Peyer's patch (tissue), 4 donors: ENCODE measurements at regions not wholly inside any gene's neighbourhood (a gene's known extent, or its start where the extent isn't known, plus 50 kb on each side); places are given as distances from the start of the nearest gene placed in this dataset.

Source experiments
- DNase-seq, 3 donors: peaks; one replicate each; pipeline ENCODE4 v3.0.0-alpha.2; 2017 to 2019
- H3K27ac ChIP-seq, 4 donors: fragments of 200-600 bp; sonication (generic); one replicate each; pipeline ENCODE4 v1.5.1; 2016 to 2019
- H3K27me3 ChIP-seq, 2 donors: fragments of 200-600 bp; sonication (generic); one replicate each; pipeline ENCODE4 v1.5.1; 2019
- H3K36me3 ChIP-seq, 3 donors: fragments of 200-600 bp; sonication (generic); one replicate each; pipeline ENCODE4 v1.5.1; 2016 to 2019
- H3K4me1 ChIP-seq, 4 donors: fragments of 200-600 bp; sonication (generic); one replicate each; pipeline ENCODE4 v1.5.1; 2016 to 2019
- H3K4me3 ChIP-seq, 4 donors: fragments of 200-600 bp; sonication (generic); 1 replicate in 3 of 4; 2 replicates in 1 of 4; pipeline ENCODE4 v1.5.1; 2016 to 2019; ENCODE audit warnings: mild to moderate bottlenecking in 1 of 4
- H3K9me3 ChIP-seq, 4 donors: fragments of 200-600 bp; sonication (generic); one replicate each; pipeline ENCODE4 v1.5.1; 2016 to 2019; ENCODE audit warnings: mild to moderate bottlenecking in 1 of 4
- POLR2A ChIP-seq, 2 donors: fragments of 450-650 bp; IDR thresholded peaks; one replicate each; pipeline ENCODE4 v1.5.1; 2017; ENCODE audit warnings: antibody characterized with exemption in 2 of 2, mild to moderate bottlenecking in 2 of 2, moderate library complexity in 2 of 2
- TF ChIP-seq, protein P1 (sequence below), 6 experiments: fragments of 450-650 bp in 4 of 6; fragments of 200-600 bp in 2 of 6; sonication (generic) in 1 of 6; IDR thresholded peaks; one replicate each; pipeline ENCODE4 v1.5.1; 2017 to 2019; ENCODE audit warnings: antibody characterized with exemption in 6 of 6, mild to moderate bottlenecking in 3 of 6, moderate library complexity in 1 of 6

DNA sequence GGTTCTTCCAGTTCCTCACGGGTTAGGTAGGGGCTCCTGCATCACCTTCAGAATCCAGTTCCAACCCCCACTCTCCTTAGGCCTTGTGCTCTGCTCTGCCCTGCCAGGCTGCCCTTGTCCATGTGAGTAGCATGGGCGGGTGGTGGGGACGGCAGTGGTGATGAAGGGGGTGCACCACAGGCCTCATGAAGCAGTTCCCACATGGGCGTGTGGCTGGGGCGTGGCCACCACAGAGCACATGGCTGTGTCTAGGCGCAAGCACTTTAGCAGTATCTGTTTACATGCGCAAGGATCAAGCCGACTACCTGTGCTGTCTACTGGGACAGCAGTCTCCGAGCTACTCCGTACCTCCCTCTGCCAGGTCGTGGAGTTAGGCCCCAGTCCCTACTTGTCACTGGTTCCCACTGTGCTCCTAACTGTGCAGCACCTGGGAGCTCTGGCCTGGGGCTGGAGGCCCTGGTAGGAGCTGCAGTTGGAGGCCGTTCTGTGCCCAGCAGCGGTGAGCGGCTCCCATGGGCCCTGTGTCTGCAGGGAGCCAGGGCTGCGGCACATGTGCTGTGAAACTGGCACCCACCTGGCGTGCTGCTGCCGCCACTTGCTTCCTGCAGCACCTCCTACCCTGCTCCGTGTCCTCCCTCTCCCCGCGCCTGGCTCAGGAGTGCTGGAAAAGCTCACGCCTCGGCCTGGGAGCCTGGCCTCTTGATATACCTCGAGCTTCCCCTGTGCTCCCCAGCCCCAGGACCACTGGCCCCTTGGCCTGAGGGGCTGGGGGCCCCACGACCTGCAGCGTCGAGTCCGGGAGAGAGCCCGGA, 53.5 kb downstream of the PLXNA1 start:
- peak in 2 of 3 donors; percentile 67 to 72 for DNase-seq
- H3K4me1 ChIP-seq, result peaks cover 0 to 25% (median 9%) of the 10 kb centered on the region in 4 donors
- no peaks in the 10 kb centered on the region for H3K9me3 ChIP-seq
- no peak overlapping the region for H3K4me3 ChIP-seq
- H3K27ac ChIP-seq, result peak overlapping the region in 3 of 4 donors; percentile 70 to 82 (median 73)
- TF ChIP-seq, protein P1, sequence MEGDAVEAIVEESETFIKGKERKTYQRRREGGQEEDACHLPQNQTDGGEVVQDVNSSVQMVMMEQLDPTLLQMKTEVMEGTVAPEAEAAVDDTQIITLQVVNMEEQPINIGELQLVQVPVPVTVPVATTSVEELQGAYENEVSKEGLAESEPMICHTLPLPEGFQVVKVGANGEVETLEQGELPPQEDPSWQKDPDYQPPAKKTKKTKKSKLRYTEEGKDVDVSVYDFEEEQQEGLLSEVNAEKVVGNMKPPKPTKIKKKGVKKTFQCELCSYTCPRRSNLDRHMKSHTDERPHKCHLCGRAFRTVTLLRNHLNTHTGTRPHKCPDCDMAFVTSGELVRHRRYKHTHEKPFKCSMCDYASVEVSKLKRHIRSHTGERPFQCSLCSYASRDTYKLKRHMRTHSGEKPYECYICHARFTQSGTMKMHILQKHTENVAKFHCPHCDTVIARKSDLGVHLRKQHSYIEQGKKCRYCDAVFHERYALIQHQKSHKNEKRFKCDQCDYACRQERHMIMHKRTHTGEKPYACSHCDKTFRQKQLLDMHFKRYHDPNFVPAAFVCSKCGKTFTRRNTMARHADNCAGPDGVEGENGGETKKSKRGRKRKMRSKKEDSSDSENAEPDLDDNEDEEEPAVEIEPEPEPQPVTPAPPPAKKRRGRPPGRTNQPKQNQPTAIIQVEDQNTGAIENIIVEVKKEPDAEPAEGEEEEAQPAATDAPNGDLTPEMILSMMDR (IDR thresholded peaks at IDR 0.05), result no peak
- TF ChIP-seq POLR2A (IDR thresholded peaks at IDR 0.05), result no peak
- no peaks in the 10 kb centered on the region for H3K27me3 ChIP-seq
- H3K36me3 ChIP-seq, result peaks cover 0 to 26% (median 0%) of the 10 kb centered on the region in 3 donors

DNA sequence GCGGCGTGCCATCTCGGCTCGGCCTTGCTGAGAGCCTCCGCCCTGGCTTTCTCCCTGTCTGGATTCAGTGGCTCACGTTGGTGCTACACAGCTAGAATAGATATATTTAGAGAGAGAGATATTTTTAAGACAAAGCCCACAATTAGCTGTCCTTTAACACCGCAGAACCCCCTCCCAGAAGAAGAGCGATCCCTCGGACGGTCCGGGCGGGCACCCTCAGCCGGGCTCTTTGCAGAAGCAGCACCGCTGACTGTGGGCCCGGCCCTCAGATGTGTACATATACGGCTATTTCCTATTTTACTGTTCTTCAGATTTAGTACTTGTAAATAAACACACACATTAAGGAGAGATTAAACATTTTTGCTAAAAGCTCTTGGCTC, 54.1 kb downstream of the PLXNA1 start:
- Histone ChIP-seq H3K4me3 (no peak overlapping the region), H3K36me3 (peaks cover 0 to 23% (median 0%) of the 10 kb centered on the region in 3 donors), H3K27me3 (no peaks in the 10 kb centered on the region), H3K27ac (peak overlapping the region in 3 of 4 donors; percentile 70 to 82 (median 73)), H3K9me3 (no peaks in the 10 kb centered on the region), H3K4me1 (peaks cover 0 to 25% (median 9%) of the 10 kb centered on the region in 4 donors)
- no peak for DNase-seq
- no peak for TF ChIP-seq POLR2A (IDR thresholded peaks at IDR 0.05)
- TF ChIP-seq, protein P1 (IDR thresholded peaks at IDR 0.05), result no peak

DNA sequence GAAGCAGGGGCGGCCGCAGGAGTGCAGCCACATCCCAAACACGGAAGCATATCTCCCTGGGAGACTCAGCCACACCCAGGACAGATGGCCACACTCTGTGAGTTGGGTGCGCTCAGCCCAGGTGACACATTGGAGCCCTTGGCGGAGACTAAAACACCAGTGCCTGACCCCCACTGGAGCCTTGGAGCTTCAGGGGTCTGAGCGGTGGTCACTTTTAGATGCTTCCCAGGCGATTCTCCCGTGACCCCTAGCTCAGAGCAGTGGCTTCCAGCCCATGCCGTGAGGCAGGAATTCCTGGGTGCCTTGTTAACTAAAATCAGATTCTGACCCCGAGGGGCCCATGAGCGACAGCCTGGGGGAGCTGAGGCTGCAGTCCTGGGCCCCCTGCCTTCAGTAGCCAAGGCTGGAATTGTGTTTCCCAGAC, 54.5 kb downstream of the PLXNA1 start:
- H3K36me3 ChIP-seq, result peaks cover 0 to 18% (median 0%) of the 10 kb centered on the region in 3 donors
- DNase-seq, result peak in 2 of 3 donors; percentile 74 to 80
- H3K27ac ChIP-seq, result peak overlapping the region in 1 of 4 donors; percentile 82
- no peaks in the 10 kb centered on the region for H3K9me3 ChIP-seq
- no peaks in the 10 kb centered on the region for H3K27me3 ChIP-seq
- no peak for TF ChIP-seq POLR2A (IDR thresholded peaks at IDR 0.05)
- TF ChIP-seq, protein P1 (IDR thresholded peaks at IDR 0.05), result no peak
- no peak overlapping the region for H3K4me3 ChIP-seq
- peaks cover 0 to 25% (median 9%) of the 10 kb centered on the region in 4 donors for H3K4me1 ChIP-seq

DNA sequence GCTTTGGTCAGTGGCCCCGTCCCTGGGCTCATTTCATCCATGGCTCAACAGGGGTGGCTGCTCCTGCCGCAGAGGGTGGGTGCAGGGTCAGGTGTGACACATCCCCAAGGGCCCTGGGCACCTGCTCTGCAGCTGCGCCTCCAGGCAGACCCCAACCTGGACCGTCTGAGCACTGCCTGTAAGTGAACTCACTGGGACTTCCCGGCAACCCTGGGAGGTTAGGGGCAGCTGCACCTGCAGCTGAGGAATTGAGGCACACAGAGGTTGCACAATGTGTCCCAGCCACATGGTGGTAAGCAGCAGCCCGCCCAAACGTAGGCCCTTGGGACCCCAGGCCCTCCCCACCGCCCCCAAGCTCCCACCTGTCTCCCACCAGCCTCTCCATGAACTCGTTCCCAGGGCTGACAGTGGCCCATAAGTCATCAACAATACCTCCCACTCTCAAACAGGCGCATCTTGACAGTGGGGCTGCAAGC, 55.1 kb downstream of the PLXNA1 start:
- Histone ChIP-seq H3K9me3 (no peaks in the 10 kb centered on the region), H3K4me1 (peaks cover 0 to 25% (median 9%) of the 10 kb centered on the region in 4 donors), H3K4me3 (no peak overlapping the region), H3K36me3 (peaks cover 0 to 13% (median 0%) of the 10 kb centered on the region in 3 donors), H3K27me3 (no peaks in the 10 kb centered on the region), H3K27ac (no peak overlapping the region)
- TF ChIP-seq, protein P1 (IDR thresholded peaks at IDR 0.05), result no peak
- TF ChIP-seq POLR2A (IDR thresholded peaks at IDR 0.05), result no peak
- peak in 1 of 3 donors; percentile 41 for DNase-seq

DNA sequence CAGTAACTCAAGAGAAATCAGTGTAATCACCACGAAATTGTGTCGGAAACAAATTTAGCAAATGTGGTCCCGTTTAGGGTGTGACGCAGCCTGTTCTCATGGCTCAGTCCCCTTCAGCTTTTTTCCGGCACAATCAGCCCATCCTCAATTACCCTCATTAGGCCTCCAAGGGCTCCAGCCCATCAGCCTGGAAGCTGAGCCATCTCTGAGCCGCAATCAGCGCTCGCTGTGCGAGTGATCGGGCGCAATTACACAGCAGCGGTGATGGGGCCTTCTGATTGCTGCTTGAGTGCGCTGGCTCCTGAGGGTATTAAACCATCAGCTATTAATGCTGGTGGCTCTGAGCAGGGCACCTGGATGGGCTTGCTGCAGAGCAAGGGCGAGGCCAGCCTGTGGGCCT, 55.6 kb downstream of the PLXNA1 start:
- H3K27ac ChIP-seq, result no peak overlapping the region
- no peak overlapping the region for H3K4me3 ChIP-seq
- peaks cover 0 to 10% (median 0%) of the 10 kb centered on the region in 3 donors for H3K36me3 ChIP-seq
- DNase-seq, result peak in 1 of 3 donors; percentile 26
- H3K4me1 ChIP-seq, result peaks cover 0 to 25% (median 9%) of the 10 kb centered on the region in 4 donors
- no peaks in the 10 kb centered on the region for H3K27me3 ChIP-seq
- no peaks in the 10 kb centered on the region for H3K9me3 ChIP-seq
- TF ChIP-seq POLR2A (IDR thresholded peaks at IDR 0.05), result no peak
- TF ChIP-seq, protein P1 (IDR thresholded peaks at IDR 0.05), result no peak
